ENCODE measurements at regions not wholly inside any gene's neighbourhood (a gene's known extent, or its start where the extent isn't known, plus 50 kb on each side); places are given as distances from the start of the nearest gene placed in this dataset.

- intact Hi-C loops (cut with micrococcal nuclease) = no loop called here
- H3K4me1 ChIP-seq (ENCODE audit: control insufficient read depth in 2 of 2, insufficient read depth in 2 of 2, low read length in 2 of 2) = peaks cover 0 to 3% of the 10 kb centered on the region in 2 donors
- no peak overlapping the region for H3K9ac ChIP-seq (ENCODE audit: low read length)
- Mint-ChIP-seq H3K4me1 (peaks cover 5% of the 10 kb centered on the region), H3K27me3 (peaks cover 45% of the 10 kb centered on the region), H3K9me3 (ENCODE audit: insufficient read depth) (no peaks in the 10 kb centered on the region), H3K27ac (no peak overlapping the region), H3K4me3 (no peak overlapping the region)
- no peaks in the 10 kb centered on the region for H3K36me3 ChIP-seq (replicated peaks in 1 of 2; ENCODE audit: control extremely low read depth in 1 of 2, control insufficient read depth in 1 of 2, extremely low read depth in 1 of 2, insufficient read depth in 2 of 2, low read length in 1 of 2)
- WGBS (ENCODE audit: insufficient coverage) = 93% methylated on average over 3 of the region's 8 CpGs
- TF ChIP-seq, protein P1, sequence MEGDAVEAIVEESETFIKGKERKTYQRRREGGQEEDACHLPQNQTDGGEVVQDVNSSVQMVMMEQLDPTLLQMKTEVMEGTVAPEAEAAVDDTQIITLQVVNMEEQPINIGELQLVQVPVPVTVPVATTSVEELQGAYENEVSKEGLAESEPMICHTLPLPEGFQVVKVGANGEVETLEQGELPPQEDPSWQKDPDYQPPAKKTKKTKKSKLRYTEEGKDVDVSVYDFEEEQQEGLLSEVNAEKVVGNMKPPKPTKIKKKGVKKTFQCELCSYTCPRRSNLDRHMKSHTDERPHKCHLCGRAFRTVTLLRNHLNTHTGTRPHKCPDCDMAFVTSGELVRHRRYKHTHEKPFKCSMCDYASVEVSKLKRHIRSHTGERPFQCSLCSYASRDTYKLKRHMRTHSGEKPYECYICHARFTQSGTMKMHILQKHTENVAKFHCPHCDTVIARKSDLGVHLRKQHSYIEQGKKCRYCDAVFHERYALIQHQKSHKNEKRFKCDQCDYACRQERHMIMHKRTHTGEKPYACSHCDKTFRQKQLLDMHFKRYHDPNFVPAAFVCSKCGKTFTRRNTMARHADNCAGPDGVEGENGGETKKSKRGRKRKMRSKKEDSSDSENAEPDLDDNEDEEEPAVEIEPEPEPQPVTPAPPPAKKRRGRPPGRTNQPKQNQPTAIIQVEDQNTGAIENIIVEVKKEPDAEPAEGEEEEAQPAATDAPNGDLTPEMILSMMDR (IDR thresholded peaks at IDR 0.05) = no peak
- TF ChIP-seq EZH2 (IDR thresholded peaks at IDR 0.05; ENCODE audit: borderline replicate concordance, insufficient read depth, low read depth, low read length, poor library complexity, severe bottlenecking) = no peak
- no peaks in the 10 kb centered on the region for H4K20me1 ChIP-seq (ENCODE audit: control insufficient read depth, insufficient read depth, low read length, poor library complexity, severe bottlenecking)
- ChIA-PET POLR2A (no interaction called here), CTCF (no interaction called here)
- H3K9me3 ChIP-seq (ENCODE audit: control extremely low read depth in 1 of 3, control insufficient read depth in 2 of 3, insufficient read depth in 1 of 3, low read length in 2 of 3) = peaks cover 0 to 6% (median 0%) of the 10 kb centered on the region in 3 donors
- no peak overlapping the region for H2AFZ ChIP-seq (ENCODE audit: insufficient read depth, low read depth, low read length, poor library complexity, severe bottlenecking)
- no peak for ATAC-seq (ENCODE audit: low read depth)
- no peaks in the 10 kb centered on the region for H3K79me2 ChIP-seq (ENCODE audit: control insufficient read depth, insufficient read depth, low read length)
- no peak overlapping the region for H3K4me2 ChIP-seq (replicated peaks; ENCODE audit: low read depth, low read length, poor library complexity, severe bottlenecking)
- H3K4me3 ChIP-seq (ENCODE audit: control extremely low read depth in 1 of 5, extremely low read depth in 1 of 5, insufficient read depth in 1 of 5, low read depth in 2 of 5, low read length in 4 of 5) = no peak overlapping the region
- H3K27ac ChIP-seq (ENCODE audit: low read length in 2 of 2) = no peak overlapping the region
- DNase-seq = no peak
- peaks cover 0 to 34% (median 10%) of the 10 kb centered on the region in 4 experiments for H3K27me3 ChIP-seq (replicated peaks in 1 of 4; ENCODE audit: control extremely low read depth in 1 of 4, control insufficient read depth in 3 of 4, insufficient read depth in 4 of 4, low read length in 3 of 4)
Observed at GRCh38 chr22:27080036-27080578, 422.7 kb downstream of the MIAT start.

GRCh38 chr22:27080863-27081262 lies 423.5 kb downstream of the MIAT start:
- no peaks in the 10 kb centered on the region for H3K79me2 ChIP-seq (ENCODE audit: control insufficient read depth, insufficient read depth, low read length)
- ChIA-PET POLR2A (no interaction called here), CTCF (no interaction called here)
- no peak overlapping the region for H3K4me3 Mint-ChIP-seq
- no peaks in the 10 kb centered on the region for H3K36me3 ChIP-seq (replicated peaks in 1 of 2; ENCODE audit: control extremely low read depth in 1 of 2, control insufficient read depth in 1 of 2, extremely low read depth in 1 of 2, insufficient read depth in 2 of 2, low read length in 1 of 2)
- TF ChIP-seq, protein P1 (IDR thresholded peaks at IDR 0.05) = no peak
- TF ChIP-seq EZH2 (IDR thresholded peaks at IDR 0.05; ENCODE audit: borderline replicate concordance, insufficient read depth, low read depth, low read length, poor library complexity, severe bottlenecking) = no peak
- H3K27ac Mint-ChIP-seq = no peak overlapping the region
- 71% methylated on average over 1 of the region's 2 CpGs for WGBS (ENCODE audit: insufficient coverage)
- H3K27me3 ChIP-seq (replicated peaks in 1 of 4; ENCODE audit: control extremely low read depth in 1 of 4, control insufficient read depth in 3 of 4, insufficient read depth in 4 of 4, low read length in 3 of 4) = peaks cover 0 to 39% (median 10%) of the 10 kb centered on the region in 4 experiments
- no peaks in the 10 kb centered on the region for H3K9me3 Mint-ChIP-seq (ENCODE audit: insufficient read depth)
- no peak overlapping the region for H3K27ac ChIP-seq (ENCODE audit: low read length in 2 of 2)
- no peak overlapping the region for H3K9ac ChIP-seq (ENCODE audit: low read length)
- no peaks in the 10 kb centered on the region for H4K20me1 ChIP-seq (ENCODE audit: control insufficient read depth, insufficient read depth, low read length, poor library complexity, severe bottlenecking)
- H3K4me3 ChIP-seq (ENCODE audit: control extremely low read depth in 1 of 5, extremely low read depth in 1 of 5, insufficient read depth in 1 of 5, low read depth in 2 of 5, low read length in 4 of 5) = no peak overlapping the region
- H3K27me3 Mint-ChIP-seq = peaks cover 52% of the 10 kb centered on the region
- H3K9me3 ChIP-seq (ENCODE audit: control extremely low read depth in 1 of 3, control insufficient read depth in 2 of 3, insufficient read depth in 1 of 3, low read length in 2 of 3) = peaks cover 0 to 6% (median 0%) of the 10 kb centered on the region in 3 donors
- H2AFZ ChIP-seq (ENCODE audit: insufficient read depth, low read depth, low read length, poor library complexity, severe bottlenecking) = no peak overlapping the region
- peaks cover 0 to 3% of the 10 kb centered on the region in 2 donors for H3K4me1 ChIP-seq (ENCODE audit: control insufficient read depth in 2 of 2, insufficient read depth in 2 of 2, low read length in 2 of 2)
- peaks cover 3% of the 10 kb centered on the region for H3K4me1 Mint-ChIP-seq
- ATAC-seq (ENCODE audit: low read depth) (no peak), DNase-seq (no peak)
- intact Hi-C loops (cut with micrococcal nuclease) = no loop called here
- H3K4me2 ChIP-seq (replicated peaks; ENCODE audit: low read depth, low read length, poor library complexity, severe bottlenecking) = no peak overlapping the region
